ENCODE measurements at regions not wholly inside any gene's neighbourhood (a gene's known extent, or its start where the extent isn't known, plus 50 kb on each side); places are given as distances from the start of the nearest gene placed in this dataset.

DNA sequence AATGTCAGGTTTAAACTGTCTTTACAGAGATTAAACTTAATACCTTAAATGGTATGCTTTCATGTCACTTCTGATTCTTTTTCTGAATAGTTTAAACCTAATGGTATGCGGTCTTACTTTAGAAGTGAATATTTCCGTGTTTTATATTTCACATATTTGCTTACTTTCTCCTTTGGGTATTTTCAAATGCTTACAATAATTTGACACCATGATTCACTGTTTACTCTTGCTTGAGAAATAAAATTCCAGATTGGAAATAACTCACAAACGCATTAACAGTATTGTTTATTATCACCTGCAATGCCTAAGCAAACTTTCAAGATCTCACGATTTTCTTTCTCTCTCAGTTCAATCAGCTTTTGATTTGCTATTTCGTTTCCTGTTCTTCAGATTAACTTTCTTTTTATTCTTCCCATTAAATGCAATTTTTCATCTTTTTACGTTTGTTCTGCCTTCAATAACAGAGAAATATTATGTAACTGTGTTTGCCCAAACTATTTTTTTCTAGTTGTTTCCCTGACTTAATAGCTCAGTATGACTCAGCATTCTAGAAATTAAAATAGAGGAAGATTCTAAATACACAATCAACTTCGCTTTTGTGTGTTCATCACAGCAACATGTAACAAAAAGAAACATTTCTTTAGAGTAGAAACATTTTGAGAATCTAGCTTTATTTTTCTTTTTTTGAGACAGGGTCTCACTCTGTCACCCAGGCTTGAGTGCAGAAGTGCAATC lies 955.5 kb upstream of the PRKX start:
- TF ChIP-seq, protein P1, sequence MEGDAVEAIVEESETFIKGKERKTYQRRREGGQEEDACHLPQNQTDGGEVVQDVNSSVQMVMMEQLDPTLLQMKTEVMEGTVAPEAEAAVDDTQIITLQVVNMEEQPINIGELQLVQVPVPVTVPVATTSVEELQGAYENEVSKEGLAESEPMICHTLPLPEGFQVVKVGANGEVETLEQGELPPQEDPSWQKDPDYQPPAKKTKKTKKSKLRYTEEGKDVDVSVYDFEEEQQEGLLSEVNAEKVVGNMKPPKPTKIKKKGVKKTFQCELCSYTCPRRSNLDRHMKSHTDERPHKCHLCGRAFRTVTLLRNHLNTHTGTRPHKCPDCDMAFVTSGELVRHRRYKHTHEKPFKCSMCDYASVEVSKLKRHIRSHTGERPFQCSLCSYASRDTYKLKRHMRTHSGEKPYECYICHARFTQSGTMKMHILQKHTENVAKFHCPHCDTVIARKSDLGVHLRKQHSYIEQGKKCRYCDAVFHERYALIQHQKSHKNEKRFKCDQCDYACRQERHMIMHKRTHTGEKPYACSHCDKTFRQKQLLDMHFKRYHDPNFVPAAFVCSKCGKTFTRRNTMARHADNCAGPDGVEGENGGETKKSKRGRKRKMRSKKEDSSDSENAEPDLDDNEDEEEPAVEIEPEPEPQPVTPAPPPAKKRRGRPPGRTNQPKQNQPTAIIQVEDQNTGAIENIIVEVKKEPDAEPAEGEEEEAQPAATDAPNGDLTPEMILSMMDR (IDR thresholded peaks at IDR 0.05), result no peak
- TF ChIP-seq JUNB (IDR thresholded peaks at IDR 0.05), result peak; percentile 46; the same call in 1 of the 2 replicates
- no peak for TF ChIP-seq EHMT2 (IDR thresholded peaks at IDR 0.05; ENCODE audit: low read depth)
- TF ChIP-seq, protein P2, sequence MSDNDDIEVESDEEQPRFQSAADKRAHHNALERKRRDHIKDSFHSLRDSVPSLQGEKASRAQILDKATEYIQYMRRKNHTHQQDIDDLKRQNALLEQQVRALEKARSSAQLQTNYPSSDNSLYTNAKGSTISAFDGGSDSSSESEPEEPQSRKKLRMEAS (IDR thresholded peaks at IDR 0.05), result no peak

Measured in A549 (cell line).